AG09309 (cell line): ENCODE measurements at regions not wholly inside any gene's neighbourhood (a gene's known extent, or its start where the extent isn't known, plus 50 kb on each side); places are given as distances from the start of the nearest gene placed in this dataset.

Source experiments
- DNase-seq: peaks from one replicate; pipeline ENCODE4 v3.0.0-alpha.2; 2010; ENCODE audit warnings: low read depth
- H3K4me3 ChIP-seq: 2 replicates; pipeline ENCODE4 v1.5.1; 2011; ENCODE audit warnings: mild to moderate bottlenecking, low read depth, low read length, moderate library complexity; ENCODE audit not compliant: control insufficient read depth
- CTCF ChIP-seq: IDR thresholded peaks from 2 replicates; pipeline ENCODE4 v1.5.1; 2011; ENCODE audit warnings: mild to moderate bottlenecking, low read depth, low read length, inconsistent platforms; ENCODE audit not compliant: insufficient read depth, control insufficient read depth; ENCODE audit errors: missing control alignments

GRCh38 chr12:58529897-58530741 lies 390.2 kb downstream of the LRIG3 start:
- peak; percentile 82 for DNase-seq
- no peak overlapping the region; the same call in 1 of the 2 replicates for H3K4me3 ChIP-seq
- TF ChIP-seq CTCF = no peak

GRCh38 chr12:58530742-58531062 lies 389.6 kb downstream of the LRIG3 start:
- TF ChIP-seq CTCF = no peak
- H3K4me3 ChIP-seq = no peak overlapping the region
- peak; percentile 33 for DNase-seq

GRCh38 chr12:58532855-58533608 lies 387.3 kb downstream of the LRIG3 start:
- no peak for DNase-seq
- H3K4me3 ChIP-seq = no peak overlapping the region
- TF ChIP-seq CTCF = no peak

- no peak for DNase-seq
- TF ChIP-seq CTCF = no peak
- no peak overlapping the region for H3K4me3 ChIP-seq
Measured at GRCh38 chr12:58533652-58534051, 386.7 kb downstream of the LRIG3 start.

- DNase-seq = peak; percentile 37
- TF ChIP-seq CTCF = no peak
- H3K4me3 ChIP-seq = no peak overlapping the region
Measured at GRCh38 chr12:58537278-58537677, 383.0 kb downstream of the LRIG3 start.

- TF ChIP-seq CTCF = no peak
- DNase-seq = no peak
Measured at GRCh38 chr12:58539295-58539694, 381.0 kb downstream of the LRIG3 start.

More at GRCh38 chr12:58539295-58539694, 381.0 kb downstream of the LRIG3 start:
- H3K4me3 ChIP-seq = no peak overlapping the region
